Stimulated activated CD8-positive, alpha-beta memory T cell treated with anti-CD3 and anti-CD28 coated beads, Interleukin-7, amount 100 ng/mL, for 48 hours (primary cell): ENCODE measurements at regions not wholly inside any gene's neighbourhood (a gene's known extent, or its start where the extent isn't known, plus 50 kb on each side); places are given as distances from the start of the nearest gene placed in this dataset.
"Not testable (repeated sequence)": the region's sequence is repeated elsewhere in the genome, so short reads cannot be mapped to it uniquely, and the experiment has no call there.

Experiments used
- DNase-seq, 2 donors: peaks; one replicate each; pipeline ENCODE4 v3.0.0-alpha.2; 2020; ENCODE audit warnings: low read depth in 1 of 2; ENCODE audit errors: extremely low read depth in 1 of 2

DNA sequence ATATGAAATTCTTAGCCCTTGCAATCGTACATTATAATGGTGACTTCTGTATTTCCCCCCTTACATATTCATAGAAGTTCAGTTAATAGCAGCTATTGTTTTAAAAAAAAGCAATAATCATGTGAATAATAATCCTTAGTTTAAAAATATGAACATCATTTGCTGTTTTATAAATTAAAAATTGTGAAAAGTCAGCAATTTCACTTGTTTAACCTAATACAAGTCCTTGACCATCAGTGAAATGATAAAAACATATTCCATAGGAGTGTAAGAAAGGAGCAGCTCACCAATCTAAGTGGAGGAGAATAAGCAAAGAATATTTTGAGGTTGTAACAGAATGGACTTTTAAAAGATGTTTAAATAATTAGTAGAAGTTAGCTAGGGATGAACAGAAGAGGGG lies 650.2 kb downstream of the SUCLG1 start:
- no peak for DNase-seq

GRCh38 chr2:83802604-83803003 lies 656.5 kb downstream of the SUCLG1 start:
- no peak for DNase-seq

GRCh38 chr2:83795777-83796176 lies 663.3 kb downstream of the SUCLG1 start:
- DNase-seq, result no peak

GRCh38 chr2:83790467-83790866 lies 668.6 kb downstream of the SUCLG1 start:
- DNase-seq, result not testable (repeated sequence)

DNA sequence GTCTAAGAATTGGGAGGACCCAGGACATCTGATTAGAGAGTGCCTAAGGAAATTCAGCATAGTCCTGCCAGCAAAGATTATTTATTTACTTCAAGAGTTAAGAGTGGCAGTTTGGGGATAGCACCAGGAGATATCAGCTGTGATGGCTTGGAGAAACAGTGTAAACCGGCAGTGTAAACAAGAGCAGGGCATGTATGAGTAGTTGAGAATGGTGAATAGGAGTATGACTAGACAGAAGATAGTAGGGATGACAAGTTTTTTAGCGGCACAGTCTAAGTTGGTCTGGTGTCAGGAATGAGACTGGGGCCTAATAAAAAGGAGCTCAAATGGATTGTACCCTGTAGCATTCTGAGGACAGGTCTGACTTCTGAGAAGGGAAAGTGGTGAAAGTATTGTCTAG lies 669.4 kb downstream of the SUCLG1 start:
- not testable (repeated sequence) for DNase-seq

GRCh38 chr2:83788938-83789566 lies 670.0 kb downstream of the SUCLG1 start:
- not testable (repeated sequence) for DNase-seq

GRCh38 chr2:83787189-83787588 lies 671.9 kb downstream of the SUCLG1 start:
- DNase-seq, result no peak

- no peak for DNase-seq
These were observed 672.9 kb downstream of the SUCLG1 start for GRCh38 chr2:83786140-83786539.

GRCh38 chr2:83784947-83785346 lies 674.1 kb downstream of the SUCLG1 start:
- no peak for DNase-seq

DNA sequence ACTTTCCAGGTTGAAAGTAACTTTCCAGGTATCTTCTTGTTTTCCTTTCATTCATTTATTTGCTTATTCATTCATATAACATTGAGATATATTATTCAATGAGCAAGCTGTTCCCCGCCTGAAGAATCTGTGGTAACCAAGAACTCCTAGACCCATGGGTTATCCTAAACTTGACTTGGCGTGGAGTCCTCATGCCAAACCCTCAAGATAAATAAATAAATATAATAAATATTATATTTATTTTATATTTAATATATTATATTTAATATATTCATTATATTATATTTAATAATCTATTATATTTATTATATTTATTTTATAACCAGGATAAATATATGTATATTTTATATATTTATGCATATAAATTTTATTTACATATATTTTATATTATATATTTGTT lies 674.8 kb downstream of the SUCLG1 start:
- no peak for DNase-seq

GRCh38 chr2:83782122-83782521 lies 677.0 kb downstream of the SUCLG1 start:
- DNase-seq, result no peak

GRCh38 chr2:83764447-83765005 lies 694.6 kb downstream of the SUCLG1 start:
- DNase-seq, result no peak

DNA sequence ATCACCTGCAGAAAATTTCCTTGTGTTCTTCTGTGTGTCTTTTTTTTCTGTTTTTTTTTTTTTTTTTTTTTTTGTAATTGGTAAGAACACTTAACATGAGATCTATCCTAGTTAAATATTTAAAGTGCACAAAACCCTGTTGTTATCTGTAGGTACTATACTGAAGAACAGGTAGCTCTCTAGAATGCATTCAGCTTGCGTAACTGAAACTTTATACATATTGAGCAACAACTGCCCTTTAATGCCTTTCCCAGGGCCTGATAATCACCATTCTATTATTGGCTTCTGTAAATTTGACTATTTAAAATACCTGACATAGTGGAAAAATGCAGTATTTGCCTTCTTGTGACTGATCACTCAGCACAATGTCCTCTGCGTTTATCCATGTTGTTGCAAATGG lies 701.8 kb downstream of the SUCLG1 start:
- no peak for DNase-seq

- DNase-seq, result no peak
These were observed 702.9 kb downstream of the SUCLG1 start for GRCh38 chr2:83756219-83756618.

- no peak for DNase-seq
These were observed 711.9 kb downstream of the SUCLG1 start for GRCh38 chr2:83747141-83747540.

DNA sequence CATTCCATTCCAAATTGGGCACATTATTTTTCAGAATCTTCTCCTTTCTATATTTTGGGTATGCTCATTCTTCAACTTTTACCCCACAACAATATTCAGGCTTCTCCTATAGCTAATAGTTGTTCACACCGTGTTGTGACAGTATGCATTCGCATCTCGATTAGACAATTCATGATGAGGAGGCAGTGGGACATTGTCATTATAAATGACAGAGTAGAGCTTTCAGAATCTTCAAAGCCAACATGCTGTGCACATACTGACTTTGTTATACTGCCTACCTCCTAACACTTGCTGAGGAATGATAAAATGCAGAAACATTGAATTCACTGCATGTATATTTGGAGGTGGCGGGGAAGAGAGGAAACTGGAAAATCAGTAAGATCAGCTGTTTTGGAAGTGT lies 714.2 kb downstream of the SUCLG1 start:
- DNase-seq, result no peak

DNA sequence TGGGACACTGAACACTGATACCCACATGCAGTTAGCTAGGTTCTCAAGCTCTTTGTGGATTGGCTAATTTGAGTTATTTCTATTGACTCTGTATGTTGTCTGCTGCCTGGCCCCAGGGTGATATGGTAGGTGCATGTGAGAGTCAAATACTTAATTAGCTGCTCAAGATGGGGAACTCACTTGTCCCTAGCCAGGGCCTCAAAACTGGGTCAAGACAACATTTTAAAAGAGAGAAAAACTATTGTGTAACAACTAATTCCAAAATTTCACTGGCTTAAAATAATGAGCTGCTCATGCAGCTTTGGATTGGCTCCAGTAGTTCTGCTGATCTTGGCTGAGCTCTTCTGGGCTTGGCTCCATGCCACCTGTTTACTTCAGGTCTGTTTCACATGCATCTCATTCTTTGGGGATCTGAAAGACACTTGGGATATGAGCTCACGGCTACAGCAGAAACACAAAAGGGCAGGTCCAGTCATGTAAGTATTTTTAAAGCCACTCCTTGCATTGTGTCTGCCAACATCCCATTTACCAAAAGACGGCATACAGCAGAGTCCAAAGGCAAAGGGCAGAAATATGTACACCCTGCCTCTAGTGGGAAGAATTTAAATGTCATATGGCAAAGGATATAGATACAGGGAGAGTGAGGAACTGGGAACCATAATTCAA lies 716.8 kb downstream of the SUCLG1 start:
- no peak for DNase-seq

- no peak for DNase-seq
These were observed 728.9 kb downstream of the SUCLG1 start for GRCh38 chr2:83730223-83730622.

DNA sequence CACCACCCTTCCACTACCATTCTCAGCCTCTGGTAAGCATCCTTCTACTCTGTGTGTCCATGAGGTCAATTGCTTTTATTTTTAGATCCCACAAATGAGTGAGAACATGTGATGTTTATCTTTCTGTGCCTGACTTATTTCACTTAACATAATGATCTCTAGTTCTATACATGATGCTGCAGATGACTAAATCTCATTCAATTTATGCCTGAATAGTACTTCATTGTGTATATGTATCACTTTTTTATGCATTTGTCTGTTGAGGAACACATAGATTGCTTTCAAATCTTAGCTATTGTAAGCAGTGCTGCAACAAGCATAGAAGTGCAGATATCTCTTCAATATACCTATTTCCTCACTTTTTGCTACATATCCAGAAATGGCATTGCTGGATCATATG lies 733.3 kb downstream of the SUCLG1 start:
- DNase-seq, result no peak

- DNase-seq, result no peak
These were observed 753.9 kb downstream of the SUCLG1 start for GRCh38 chr2:83705146-83705545.

- no peak for DNase-seq
These were observed 755.5 kb downstream of the SUCLG1 start for GRCh38 chr2:83703598-83703997.

DNA sequence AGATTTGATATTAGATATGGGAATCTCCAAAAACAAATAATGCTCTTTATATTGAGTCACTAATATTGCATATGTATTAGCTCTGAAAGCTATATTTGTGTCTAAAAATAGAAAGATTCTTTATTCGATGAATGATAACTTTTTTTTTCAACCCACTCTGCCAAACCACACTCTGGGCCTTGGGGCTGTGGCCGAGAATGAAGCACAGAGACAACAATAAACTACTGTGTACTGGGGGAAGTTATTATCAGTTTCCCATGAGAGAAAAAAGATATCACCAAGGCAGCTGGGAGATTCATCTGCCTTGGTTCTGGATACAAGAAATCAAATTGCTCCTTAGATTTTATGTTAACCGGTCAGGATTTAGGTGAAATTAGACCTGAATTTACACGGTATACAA lies 762.2 kb downstream of the SUCLG1 start:
- DNase-seq, result no peak
